K562 (cell line): ENCODE measurements at regions not wholly inside any gene's neighbourhood (a gene's known extent, or its start where the extent isn't known, plus 50 kb on each side); places are given as distances from the start of the nearest gene placed in this dataset.

Source experiments
- ATAC-seq: fragments of 200-7000 bp; cut with Tn5 transposase; 3 replicates; pipeline ENCODE4 v1.9.1; 2020; ENCODE audit warnings: moderate library complexity
- BruUV-seq: library from RNA; stranded (reverse); fragments of 400-500 nt; replicated peaks from 2 replicates; lab custom pipeline; 2021; lab: Mats Ljungman, UMichigan
- CTCF ChIA-PET: fragments of 300-600 bp; formaldehyde crosslinking; extraction: SDS; loops from one replicate; lab custom pipeline; 2021; ENCODE audit warnings: low intra/inter-chr PET ratio; lab: Yijun Ruan, JAX
- POLR2A ChIA-PET: fragments of 300-600, 350-650 bp; sonication (Branson Sonifier 250); formaldehyde crosslinking; extraction: SDS; loops from one replicate; lab custom pipeline; 2021; ENCODE audit warnings: antibody characterized with exemption, inconsistent platforms; lab: Yijun Ruan, JAX
- DNase-seq, 4 experiments: peaks; one replicate each; pipeline versions ENCODE4 v3.0.0 to v3.0.0-alpha.2; 2011 to 2018; ENCODE audit warnings: low spot score in 3 of 4, mixed read lengths in 3 of 4; ENCODE audit errors: extremely low read depth in 1 of 4
- FAIRE-seq: peaks from 2 replicates; lab custom pipeline; 2011; peaks lifted over from hg19 to GRCh38; lab: Jason Lieb, UNC
- H2AFZ ChIP-seq: 2 replicates; pipeline ENCODE4 v1.6.0; 2011; ENCODE audit warnings: low read depth, low read length, control low read depth, inconsistent platforms
- H3K27ac ChIP-seq: fragments of 200-600 bp; 3 replicates; pipeline ENCODE4 v1.8.0; 2011; ENCODE audit warnings: low read depth, mild to moderate bottlenecking, control low read depth, inconsistent platforms, low read length, moderate library complexity, mixed read lengths; ENCODE audit errors: extremely low read depth
- H3K27me3 ChIP-seq, 2 experiments: fragments of 300-600 bp in 1 of 2; 2 replicates in 1 of 2; 3 replicates in 1 of 2; pipeline versions ENCODE4 v1.6.0 to v1.8.0; 2011; ENCODE audit warnings: inconsistent platforms in 2 of 2, low read length in 2 of 2, mild to moderate bottlenecking in 1 of 2, mixed read lengths in 1 of 2, moderate library complexity in 1 of 2; ENCODE audit not compliant: control insufficient read depth in 2 of 2, insufficient read depth in 2 of 2
- H3K36me3 ChIP-seq: fragments of 300-600 bp; 3 replicates; pipeline ENCODE4 v1.8.0; 2011; ENCODE audit warnings: mild to moderate bottlenecking, low read length, inconsistent platforms; ENCODE audit not compliant: control insufficient read depth, insufficient read depth
- H3K4me1 ChIP-seq, 2 experiments: fragments of 200-600 bp in 1 of 2; replicated peaks in 1 of 2; 2 replicates in 1 of 2; 3 replicates in 1 of 2; pipeline versions ENCODE4 v1.5.1 to v1.8.0; 2011; ENCODE audit warnings: inconsistent platforms in 2 of 2, low read length in 2 of 2, mild to moderate bottlenecking in 1 of 2, mixed read lengths in 1 of 2, moderate library complexity in 1 of 2; ENCODE audit not compliant: control insufficient read depth in 2 of 2, insufficient read depth in 2 of 2
- H3K4me2 ChIP-seq: 2 replicates; pipeline ENCODE4 v1.6.1; 2011; ENCODE audit warnings: low read length, control low read depth, inconsistent platforms, mixed read lengths; ENCODE audit not compliant: insufficient read depth
- H3K4me3 ChIP-seq: fragments of 200-600 bp; sonication (generic), shearing (Covaris generic); 2 replicates; pipeline ENCODE4 v1.5.1; 2016; ENCODE audit warnings: control low read depth, inconsistent platforms
- H3K79me2 ChIP-seq: fragments of 200-600 bp; 3 replicates; pipeline ENCODE4 v1.8.0; 2011; ENCODE audit warnings: low read length, inconsistent platforms; ENCODE audit not compliant: control insufficient read depth, insufficient read depth
- H3K9ac ChIP-seq, 2 experiments: 2 replicates each; pipeline versions ENCODE4 v1.6.0 to v1.6.1; 2011; ENCODE audit warnings: low read depth in 2 of 2, low read length in 2 of 2, control low read depth in 1 of 2, inconsistent platforms in 1 of 2, mild to moderate bottlenecking in 1 of 2, mixed read lengths in 1 of 2; ENCODE audit not compliant: insufficient read depth in 1 of 2
- H3K9me1 ChIP-seq: one replicate; pipeline ENCODE4 v1.6.0; 2011; ENCODE audit warnings: inconsistent platforms, mild to moderate bottlenecking, low read length, moderate library complexity; ENCODE audit not compliant: control insufficient read depth, insufficient read depth
- H3K9me3 ChIP-seq: replicated peaks from 2 replicates; pipeline ENCODE4 v1.5.1; 2011; ENCODE audit warnings: low read depth, low read length, inconsistent platforms; ENCODE audit not compliant: control insufficient read depth, insufficient read depth
- H4K20me1 ChIP-seq: replicated peaks from 2 replicates; pipeline ENCODE4 v1.6.1; 2011; ENCODE audit warnings: low read length, inconsistent platforms, mixed read lengths; ENCODE audit not compliant: control insufficient read depth, insufficient read depth
- AFF1 ChIP-seq, 2 experiments: fragments of 450-650 bp; IDR thresholded peaks; 2 replicates each; pipeline ENCODE4 v1.6.1; 2018; ENCODE audit warnings: mild to moderate bottlenecking in 2 of 2, low read depth in 1 of 2; ENCODE audit not compliant: partially characterized antibody in 2 of 2
- CAMTA2 ChIP-seq: fragments of 250-450 bp; sonication (Bioruptor Pico); conservative IDR thresholded peaks from 2 replicates; pipeline ENCODE4 v1.5.1; 2022
- FOXO4 ChIP-seq: fragments of 450-650 bp; formaldehyde crosslinking; IDR thresholded peaks from 2 replicates; pipeline ENCODE4 v1.4.0; 2020; ENCODE audit warnings: mild to moderate bottlenecking, moderate library complexity
- GATAD2A ChIP-seq: fragments of 450-650 bp; IDR thresholded peaks from 2 replicates; pipeline ENCODE4 v1.6.1; 2017
- HDAC3 ChIP-seq: fragments of 450-650 bp; IDR thresholded peaks from 2 replicates; pipeline ENCODE4 v1.6.1; 2018; ENCODE audit warnings: borderline replicate concordance, mild to moderate bottlenecking, moderate library complexity; ENCODE audit not compliant: partially characterized antibody
- HNRNPK ChIP-seq: fragments of 200-400 bp; formaldehyde crosslinking; IDR thresholded peaks from one replicate; pipeline ENCODE4 v1.6.1; 2018; ENCODE audit warnings: mild to moderate bottlenecking, low read depth, low read length; ENCODE audit not compliant: poor library complexity, severe bottlenecking
- MCM7 ChIP-seq, 2 experiments: fragments of 450-650 bp; IDR thresholded peaks; 2 replicates each; pipeline ENCODE4 v1.6.1; 2016 to 2018
- PHB2 ChIP-seq: fragments of 450-650 bp; IDR thresholded peaks from 2 replicates; pipeline ENCODE4 v1.6.1; 2017; ENCODE audit warnings: low read depth
- XRCC3 ChIP-seq: fragments of 450-650 bp; IDR thresholded peaks from 2 replicates; pipeline ENCODE4 v1.6.1; 2017; ENCODE audit warnings: mild to moderate bottlenecking, moderate library complexity
- ZNF184 ChIP-seq: sonication (generic); formaldehyde crosslinking; IDR thresholded peaks from 2 replicates; pipeline ENCODE4 v1.5.0; 2020; ENCODE audit warnings: missing genetic modification reagents
- WGBS: fragments of 100-300 bp; shearing (Covaris generic); methylation state at CpG from one replicate; pipeline ENCODE4 v1.1.6; 2016; ENCODE audit warnings: low coverage, mixed read lengths; ENCODE audit not compliant: insufficient coverage; ENCODE audit errors: missing lambda C conversion rate; 5-methylcytosine and 5-hydroxymethylcytosine counted together
- in situ Hi-C: fragments of 300-500 bp; cut with MboI; formaldehyde crosslinking; loops from 4 replicates; pipeline ENCODE4 v1.15.0; 2018; ENCODE audit warnings: inconsistent platforms, mixed read lengths
- intact Hi-C: fragments of 100-400 bp; cut with micrococcal nuclease; formaldehyde crosslinking; loops from 2 replicates; pipeline ENCODE4 v1.14.2; 2022
- TF ChIP-seq, protein P1 (sequence below): fragments of 450-650 bp; IDR thresholded peaks from 2 replicates; pipeline ENCODE4 v1.6.1; 2018; ENCODE audit not compliant: partially characterized antibody
- TF ChIP-seq, protein P2 (sequence below): fragments of 450-650 bp; IDR thresholded peaks from 2 replicates; pipeline ENCODE4 v1.7.0; 2016; ENCODE audit warnings: borderline replicate concordance

DNA sequence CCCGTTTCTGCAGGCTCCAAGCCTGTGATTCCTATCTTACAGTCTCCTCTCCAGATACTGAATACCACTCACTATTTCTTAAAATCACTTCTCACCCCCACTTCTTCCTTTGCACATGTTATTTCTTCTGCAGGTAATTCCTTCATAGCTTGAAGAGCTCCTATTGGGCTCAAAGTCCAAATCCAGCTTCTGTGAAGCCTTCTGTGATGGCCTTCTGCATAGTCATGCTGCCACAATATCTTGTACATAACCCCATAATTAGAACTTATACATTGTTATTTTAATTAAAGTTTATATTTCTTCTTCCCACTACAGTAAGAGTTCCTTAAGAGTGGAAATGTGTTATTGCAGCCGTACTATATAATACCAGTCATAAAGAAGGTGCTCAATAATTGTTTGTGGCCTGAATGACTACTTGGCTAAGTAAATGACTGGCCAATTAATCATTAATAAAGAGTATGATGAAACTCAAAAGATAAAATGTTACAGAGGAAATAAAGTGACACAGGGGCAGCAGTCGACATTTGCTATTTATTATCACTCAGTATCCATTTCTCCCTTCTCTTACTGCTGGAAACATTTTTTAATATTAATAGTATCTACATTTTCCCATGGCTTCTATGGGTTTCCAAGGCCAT lies 886.6 kb downstream of the TTLL7 start:
- CTCF ChIA-PET, result no interaction called here
- no peaks in the 10 kb centered on the region for H3K4me1 ChIP-seq
- DNase-seq (no peak), ATAC-seq (no peak), FAIRE-seq (no peak)
- in situ Hi-C loops (no loop called here), intact Hi-C loops (no loop called here)
- H3K9ac ChIP-seq, result no peak overlapping the region
- no peaks in the 10 kb centered on the region; the same call in 1 of the 2 replicates for H3K9me3 ChIP-seq
- H3K9me1 ChIP-seq, result no peaks in the 10 kb centered on the region
- no TSS peak for BruUV-seq
- no peak overlapping the region for H3K4me3 ChIP-seq
- H4K20me1 ChIP-seq, result no peaks in the 10 kb centered on the region
- H3K4me2 ChIP-seq, result no peak overlapping the region
- H3K27me3 ChIP-seq, result no peaks in the 10 kb centered on the region
- no peaks in the 10 kb centered on the region for H3K79me2 ChIP-seq
- 2% methylated on average over 3 of the region's 3 CpGs for WGBS
- no peaks in the 10 kb centered on the region for H3K36me3 ChIP-seq
- H3K27ac ChIP-seq, result no peak overlapping the region
- POLR2A ChIA-PET, result no interaction called here
- H2AFZ ChIP-seq, result no peak overlapping the region
- TF ChIP-seq CAMTA2 (no peak), MCM7 (IDR thresholded peaks at IDR 0.05) (no peak), AFF1 (IDR thresholded peaks at IDR 0.05; ENCODE audit: low read depth in 1 of 2, partially characterized antibody in 2 of 2) (no peak), FOXO4 (no peak), XRCC3 (no peak), HNRNPK (no peak), HDAC3 (no peak), ZNF184 (no peak), GATAD2A (no peak), PHB2 (no peak)
- TF ChIP-seq, protein P1, sequence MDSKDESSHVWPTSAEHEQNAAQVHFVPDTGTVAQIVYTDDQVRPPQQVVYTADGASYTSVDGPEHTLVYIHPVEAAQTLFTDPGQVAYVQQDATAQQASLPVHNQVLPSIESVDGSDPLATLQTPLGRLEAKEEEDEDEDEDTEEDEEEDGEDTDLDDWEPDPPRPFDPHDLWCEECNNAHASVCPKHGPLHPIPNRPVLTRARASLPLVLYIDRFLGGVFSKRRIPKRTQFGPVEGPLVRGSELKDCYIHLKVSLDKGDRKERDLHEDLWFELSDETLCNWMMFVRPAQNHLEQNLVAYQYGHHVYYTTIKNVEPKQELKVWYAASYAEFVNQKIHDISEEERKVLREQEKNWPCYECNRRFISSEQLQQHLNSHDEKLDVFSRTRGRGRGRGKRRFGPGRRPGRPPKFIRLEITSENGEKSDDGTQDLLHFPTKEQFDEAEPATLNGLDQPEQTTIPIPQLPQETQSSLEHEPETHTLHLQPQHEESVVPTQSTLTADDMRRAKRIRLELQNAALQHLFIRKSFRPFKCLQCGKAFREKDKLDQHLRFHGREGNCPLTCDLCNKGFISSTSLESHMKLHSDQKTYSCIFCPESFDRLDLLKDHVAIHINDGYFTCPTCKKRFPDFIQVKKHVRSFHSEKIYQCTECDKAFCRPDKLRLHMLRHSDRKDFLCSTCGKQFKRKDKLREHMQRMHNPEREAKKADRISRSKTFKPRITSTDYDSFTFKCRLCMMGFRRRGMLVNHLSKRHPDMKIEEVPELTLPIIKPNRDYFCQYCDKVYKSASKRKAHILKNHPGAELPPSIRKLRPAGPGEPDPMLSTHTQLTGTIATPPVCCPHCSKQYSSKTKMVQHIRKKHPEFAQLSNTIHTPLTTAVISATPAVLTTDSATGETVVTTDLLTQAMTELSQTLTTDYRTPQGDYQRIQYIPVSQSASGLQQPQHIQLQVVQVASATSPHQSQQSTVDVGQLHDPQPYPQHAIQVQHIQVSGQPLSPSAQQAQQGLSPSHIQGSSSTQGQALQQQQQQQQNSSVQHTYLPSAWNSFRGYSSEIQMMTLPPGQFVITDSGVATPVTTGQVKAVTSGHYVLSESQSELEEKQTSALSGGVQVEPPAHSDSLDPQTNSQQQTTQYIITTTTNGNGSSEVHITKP, result no peak
- TF ChIP-seq, protein P2, sequence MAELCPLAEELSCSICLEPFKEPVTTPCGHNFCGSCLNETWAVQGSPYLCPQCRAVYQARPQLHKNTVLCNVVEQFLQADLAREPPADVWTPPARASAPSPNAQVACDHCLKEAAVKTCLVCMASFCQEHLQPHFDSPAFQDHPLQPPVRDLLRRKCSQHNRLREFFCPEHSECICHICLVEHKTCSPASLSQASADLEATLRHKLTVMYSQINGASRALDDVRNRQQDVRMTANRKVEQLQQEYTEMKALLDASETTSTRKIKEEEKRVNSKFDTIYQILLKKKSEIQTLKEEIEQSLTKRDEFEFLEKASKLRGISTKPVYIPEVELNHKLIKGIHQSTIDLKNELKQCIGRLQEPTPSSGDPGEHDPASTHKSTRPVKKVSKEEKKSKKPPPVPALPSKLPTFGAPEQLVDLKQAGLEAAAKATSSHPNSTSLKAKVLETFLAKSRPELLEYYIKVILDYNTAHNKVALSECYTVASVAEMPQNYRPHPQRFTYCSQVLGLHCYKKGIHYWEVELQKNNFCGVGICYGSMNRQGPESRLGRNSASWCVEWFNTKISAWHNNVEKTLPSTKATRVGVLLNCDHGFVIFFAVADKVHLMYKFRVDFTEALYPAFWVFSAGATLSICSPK, result no peak
